H1 (cell line): ENCODE measurements at regions not wholly inside any gene's neighbourhood (a gene's known extent, or its start where the extent isn't known, plus 50 kb on each side); places are given as distances from the start of the nearest gene placed in this dataset.

Source experiments
- CTCF ChIA-PET: fragments of 300-600 bp; sonication (Branson Sonifier 250); formaldehyde crosslinking; loops from one replicate; lab custom pipeline; 2021; ENCODE audit not compliant: partially characterized antibody; lab: Charles Lee
- POLR2A ChIA-PET: fragments of 300-600 bp; sonication (Branson Sonifier 250); formaldehyde crosslinking; loops from one replicate; lab custom pipeline; 2021; ENCODE audit warnings: inconsistent platforms; ENCODE audit not compliant: partially characterized antibody; lab: Charles Lee
- DNase-seq, 2 experiments: peaks; one replicate each; pipeline versions ENCODE4 v3.0.0 to v3.0.0-alpha.2; 2010 to 2022; ENCODE audit warnings: low spot score in 2 of 2, low read depth in 1 of 2, mixed read lengths in 1 of 2
- FAIRE-seq: peaks from 2 replicates; lab custom pipeline; 2011; peaks lifted over from hg19 to GRCh38; lab: Jason Lieb, UNC
- H2AFZ ChIP-seq: 2 replicates; pipeline ENCODE4 v1.8.1; 2012; ENCODE audit warnings: low read length, inconsistent platforms
- H2AK5ac ChIP-seq: 2 replicates; pipeline ENCODE4 v1.6.1; 2013; ENCODE audit warnings: low read depth, low read length
- H2BK120ac ChIP-seq: replicated peaks from 2 replicates; pipeline ENCODE3; 2013; ENCODE audit warnings: low read depth, low read length, inconsistent platforms
- H2BK12ac ChIP-seq: 2 replicates; pipeline ENCODE4 v1.6.1; 2013; ENCODE audit warnings: low read depth, low read length
- H2BK15ac ChIP-seq: 2 replicates; pipeline ENCODE4 v1.6.1; 2013; ENCODE audit warnings: low read length
- H2BK20ac ChIP-seq: 2 replicates; pipeline ENCODE4 v1.6.1; 2013; ENCODE audit warnings: low read length
- H2BK5ac ChIP-seq: 2 replicates; pipeline ENCODE4 v1.6.1; 2013; ENCODE audit warnings: low read depth, low read length
- H3K14ac ChIP-seq: 2 replicates; pipeline ENCODE4 v1.6.1; 2013; ENCODE audit warnings: inconsistent platforms; ENCODE audit not compliant: insufficient read length
- H3K18ac ChIP-seq: 2 replicates; pipeline ENCODE4 v1.6.1; 2013; ENCODE audit warnings: low read length; ENCODE audit errors: extremely low read depth
- H3K23ac ChIP-seq: 2 replicates; pipeline ENCODE4 v1.6.1; 2013; ENCODE audit warnings: inconsistent platforms; ENCODE audit not compliant: insufficient read length
- H3K23me2 ChIP-seq: 2 replicates; pipeline ENCODE4 v1.6.1; 2013; ENCODE audit warnings: low read depth, low read length
- H3K27ac ChIP-seq: 2 replicates; pipeline ENCODE4 v1.6.1; 2011; ENCODE audit warnings: low read depth, low read length, inconsistent platforms
- H3K27me3 ChIP-seq, 4 experiments: replicated peaks in 1 of 4; 1 replicate in 1 of 4; 2 replicates in 3 of 4; pipeline versions ENCODE4 v1.6.1 to v1.8.1; 2011 to 2013; ENCODE audit warnings: low read length in 3 of 4, mild to moderate bottlenecking in 3 of 4, inconsistent platforms in 2 of 4, mixed read lengths in 2 of 4, moderate library complexity in 1 of 4; ENCODE audit not compliant: control insufficient read depth in 3 of 4, insufficient read depth in 3 of 4; ENCODE audit errors: extremely low read depth in 1 of 4
- H3K36me3 ChIP-seq, 4 experiments: 2 replicates each; pipeline versions ENCODE4 v1.6.1 to v1.8.1; 2011 to 2013; ENCODE audit warnings: mild to moderate bottlenecking in 4 of 4, low read length in 3 of 4, moderate library complexity in 2 of 4, control low read depth in 1 of 4, inconsistent platforms in 1 of 4; ENCODE audit not compliant: insufficient read depth in 4 of 4, control insufficient read depth in 2 of 4
- H3K4ac ChIP-seq: replicated peaks from 2 replicates; pipeline ENCODE3; 2013; ENCODE audit warnings: low read length, low read depth, mixed read lengths, inconsistent platforms; ENCODE audit not compliant: insufficient read length
- H3K4me1 ChIP-seq, 4 experiments: replicated peaks in 1 of 4; 1 replicate in 1 of 4; 2 replicates in 3 of 4; pipeline versions ENCODE4 v1.6.1 to v1.8.1; 2011 to 2013; ENCODE audit warnings: low read length in 3 of 4, inconsistent platforms in 2 of 4, mixed read lengths in 1 of 4; ENCODE audit not compliant: insufficient read depth in 4 of 4, control insufficient read depth in 3 of 4
- H3K4me2 ChIP-seq, 2 experiments: 2 replicates each; pipeline versions ENCODE4 v1.6.1 to v1.8.1; 2011 to 2013; ENCODE audit warnings: low read depth in 2 of 2, low read length in 2 of 2, control low read depth in 1 of 2, inconsistent platforms in 1 of 2, mild to moderate bottlenecking in 1 of 2; ENCODE audit not compliant: insufficient read depth in 1 of 2
- H3K4me3 ChIP-seq, 4 experiments: fragments of 200-600, 300-600 bp in 1 of 4; sonication (generic), shearing (Covaris generic), sonication (Bioruptor Twin) in 1 of 4; 2 replicates each; pipeline versions ENCODE4 v1.5.1 to v1.8.1; 2011 to 2016; ENCODE audit warnings: low read length in 4 of 4, low read depth in 3 of 4, control low read depth in 2 of 4, inconsistent platforms in 2 of 4, mild to moderate bottlenecking in 2 of 4, mixed read lengths in 1 of 4, moderate library complexity in 1 of 4; ENCODE audit not compliant: insufficient read depth in 2 of 4; ENCODE audit errors: extremely low read depth in 1 of 4
- H3K56ac ChIP-seq: replicated peaks from 2 replicates; pipeline ENCODE3; 2013; ENCODE audit warnings: low read depth, mild to moderate bottlenecking, mixed read lengths, low read length, inconsistent platforms; ENCODE audit not compliant: insufficient read length
- H3K79me1 ChIP-seq: 2 replicates; pipeline ENCODE4 v1.6.1; 2013; ENCODE audit warnings: low read depth, low read length, control low read depth
- H3K79me2 ChIP-seq, 2 experiments: 2 replicates each; pipeline versions ENCODE4 v1.6.1 to v1.8.1; 2012 to 2013; ENCODE audit warnings: low read length in 2 of 2, mild to moderate bottlenecking in 2 of 2, inconsistent platforms in 1 of 2; ENCODE audit not compliant: insufficient read depth in 2 of 2, control insufficient read depth in 1 of 2
- H3K9ac ChIP-seq, 4 experiments: replicated peaks in 1 of 4; 1 replicate in 1 of 4; 2 replicates in 3 of 4; pipeline versions ENCODE4 v1.6.1 to v1.8.1; 2011 to 2013; ENCODE audit warnings: low read depth in 3 of 4, low read length in 3 of 4, control low read depth in 2 of 4, mild to moderate bottlenecking in 2 of 4, moderate library complexity in 2 of 4, inconsistent platforms in 1 of 4; ENCODE audit errors: extremely low read depth in 1 of 4
- H3K9me3 ChIP-seq, 2 experiments: 2 replicates each; pipeline versions ENCODE4 v1.6.1 to v1.8.1; 2012 to 2013; ENCODE audit warnings: mild to moderate bottlenecking in 2 of 2, moderate library complexity in 2 of 2, control low read depth in 1 of 2, inconsistent platforms in 1 of 2, low read depth in 1 of 2, low read length in 1 of 2, mixed read lengths in 1 of 2; ENCODE audit not compliant: insufficient read depth in 2 of 2
- H4K20me1 ChIP-seq, 2 experiments: replicated peaks in 1 of 2; 2 replicates each; pipeline versions ENCODE3 to v1.8.1; 2011 to 2013; ENCODE audit warnings: inconsistent platforms in 2 of 2, low read length in 2 of 2, mild to moderate bottlenecking in 1 of 2; ENCODE audit not compliant: insufficient read depth in 2 of 2, control insufficient read depth in 1 of 2
- H4K5ac ChIP-seq: 2 replicates; pipeline ENCODE4 v1.6.1; 2013; ENCODE audit warnings: low read length, low read depth, mixed read lengths, inconsistent platforms; ENCODE audit not compliant: insufficient read length
- H4K8ac ChIP-seq: 2 replicates; pipeline ENCODE4 v1.8.0; 2013; ENCODE audit warnings: mild to moderate bottlenecking, moderate library complexity, low read length, inconsistent platforms; ENCODE audit not compliant: insufficient read depth; ENCODE audit errors: extremely low read depth
- H4K91ac ChIP-seq: replicated peaks from 2 replicates; pipeline ENCODE3; 2013; ENCODE audit warnings: low read length, mixed read lengths, inconsistent platforms; ENCODE audit not compliant: insufficient read length
- ATF2 ChIP-seq: IDR thresholded peaks from 2 replicates; pipeline ENCODE4 v1.6.1; 2012; ENCODE audit warnings: low read length, inconsistent platforms
- CHD1 ChIP-seq: IDR thresholded peaks from 2 replicates; pipeline ENCODE4 v1.6.1; 2012; ENCODE audit warnings: low read depth, low read length, improper control_type of control experiment
- SP4 ChIP-seq: IDR thresholded peaks from 2 replicates; pipeline ENCODE4 v1.6.1; 2012; ENCODE audit warnings: low read length, inconsistent platforms
- TAF7 ChIP-seq: optimal IDR thresholded peaks from 2 replicates; pipeline ENCODE3; 2011; ENCODE audit warnings: low read depth, mild to moderate bottlenecking, inconsistent platforms, low read length, moderate library complexity, borderline replicate concordance
- YY1 ChIP-seq: IDR thresholded peaks from 2 replicates; pipeline ENCODE4 v1.6.1; 2011; ENCODE audit warnings: low read depth, mild to moderate bottlenecking, low read length
- WGBS, 2 experiments: shearing (Covaris generic) in 1 of 2; methylation state at CpG; one replicate each; pipeline versions ENCODE4 v1.1.6 to v1.1.7; 2013 to 2015; ENCODE audit warnings: low lambda C conversion rate in 2 of 2, mixed read lengths in 2 of 2, inconsistent platforms in 1 of 2, low coverage in 1 of 2, missing lambda C conversion rate in 1 of 2; ENCODE audit not compliant: insufficient replicate concordance in 2 of 2, insufficient coverage in 1 of 2, insufficient read length in 1 of 2; ENCODE audit errors: extremely low coverage in 1 of 2, missing lambda C conversion rate in 1 of 2; 5-methylcytosine and 5-hydroxymethylcytosine counted together

- no peak overlapping the region for H3K27ac ChIP-seq
- H2BK20ac ChIP-seq: no peak overlapping the region
- H3K4me1 ChIP-seq: no peaks in the 10 kb centered on the region
- WGBS, 2 experiments: 87% methylated on average over 5 of the region's 5 CpGs; no CpG with 5 or more reads in 1 of the 2 experiments
- no peak overlapping the region for H2AK5ac ChIP-seq
- no peak overlapping the region for H2BK120ac ChIP-seq
- no peak overlapping the region for H4K8ac ChIP-seq
- no peak overlapping the region for H3K9ac ChIP-seq
- no peak overlapping the region for H3K4me3 ChIP-seq
- H3K23me2 ChIP-seq: no peaks in the 10 kb centered on the region
- no peak overlapping the region for H4K5ac ChIP-seq
- no peak overlapping the region for H2BK5ac ChIP-seq
- no peak overlapping the region for H4K91ac ChIP-seq
- H3K79me1 ChIP-seq: no peaks in the 10 kb centered on the region
- H3K27me3 ChIP-seq: no peaks in the 10 kb centered on the region
- H3K56ac ChIP-seq: no peak overlapping the region
- no peak overlapping the region for H3K14ac ChIP-seq
- ChIA-PET POLR2A (no interaction called here), CTCF (no interaction called here)
- H3K18ac ChIP-seq: no peak overlapping the region
- no peak overlapping the region for H3K23ac ChIP-seq
- no peak overlapping the region for H2BK12ac ChIP-seq
- H3K4ac ChIP-seq: no peak overlapping the region
- H2AFZ ChIP-seq: no peak overlapping the region
- H3K79me2 ChIP-seq: no peaks in the 10 kb centered on the region
- H3K9me3 ChIP-seq: no peaks in the 10 kb centered on the region; a peak in 1 of 4 replicates
- DNase-seq (no peak), FAIRE-seq (no peak)
- H3K4me2 ChIP-seq: no peak overlapping the region
- no peaks in the 10 kb centered on the region for H3K36me3 ChIP-seq
- no peak overlapping the region for H2BK15ac ChIP-seq
- no peaks in the 10 kb centered on the region for H4K20me1 ChIP-seq
- TF ChIP-seq YY1 (no peak), CHD1 (no peak), ATF2 (no peak), SP4 (no peak), TAF7 (no peak)
Observed at GRCh38 chrX:15087747-15088146, 182.1 kb downstream of the ASB9 start.
